Thymus (tissue), 11 donors: ENCODE measurements at regions not wholly inside any gene's neighbourhood (a gene's known extent, or its start where the extent isn't known, plus 50 kb on each side); places are given as distances from the start of the nearest gene placed in this dataset.

Experiments
- DNase-seq, 9 donors: peaks; one replicate each; pipeline ENCODE4 v3.0.0-alpha.2; 2013; ENCODE audit warnings: low spot score in 9 of 9, low read depth in 6 of 9, missing footprints in 1 of 9
- H3K27ac ChIP-seq, 2 donors: one replicate each; pipeline ENCODE4 v1.5.1; 2013; ENCODE audit warnings: control low read depth in 1 of 2, low read depth in 1 of 2, low read length in 1 of 2, mild to moderate bottlenecking in 1 of 2, moderate library complexity in 1 of 2
- H3K27me3 ChIP-seq, 2 donors: one replicate each; pipeline ENCODE4 v1.5.1; 2013; ENCODE audit warnings: low read length in 1 of 2; ENCODE audit not compliant: control insufficient read depth in 2 of 2, insufficient read depth in 1 of 2
- H3K36me3 ChIP-seq, 2 donors: one replicate each; pipeline ENCODE4 v1.5.1; 2013; ENCODE audit warnings: low read length in 1 of 2, mild to moderate bottlenecking in 1 of 2, moderate library complexity in 1 of 2; ENCODE audit not compliant: control insufficient read depth in 2 of 2, insufficient read depth in 2 of 2
- H3K4me1 ChIP-seq, 2 donors: one replicate each; pipeline ENCODE4 v1.5.1; 2013; ENCODE audit warnings: low read length in 2 of 2; ENCODE audit not compliant: control insufficient read depth in 2 of 2, insufficient read depth in 2 of 2
- H3K4me3 ChIP-seq, 2 donors: one replicate each; pipeline ENCODE4 v1.5.1; 2013; ENCODE audit warnings: low read length in 2 of 2, control low read depth in 1 of 2, mild to moderate bottlenecking in 1 of 2
- H3K9me3 ChIP-seq, 2 donors: one replicate each; pipeline ENCODE4 v1.5.1; 2013; ENCODE audit warnings: low read length in 1 of 2, mild to moderate bottlenecking in 1 of 2; ENCODE audit not compliant: control insufficient read depth in 2 of 2, insufficient read depth in 1 of 2
- WGBS: extraction: QIAGEN DNeasy Blood & Tissue Kit; methylation state at CpG from one replicate; pipeline ENCODE4 v1.1.7; 2013; 5-methylcytosine and 5-hydroxymethylcytosine counted together
- donor health status: healthy.

- 88% methylated on average over 1 of the region's 1 CpG for WGBS
- Histone ChIP-seq H3K4me1 (no peaks in the 10 kb centered on the region), H3K36me3 (no peaks in the 10 kb centered on the region), H3K27me3 (no peaks in the 10 kb centered on the region), H3K4me3 (no peak overlapping the region), H3K27ac (no peak overlapping the region), H3K9me3 (no peaks in the 10 kb centered on the region)
- DNase-seq: no peak
Observed at GRCh38 chr11:92510591-92510990, 286.0 kb downstream of the FAT3 start.

GRCh38 chr11:92511522-92512203, 287.0 kb downstream of the FAT3 start:
- WGBS: 93% methylated on average over 1 of the region's 1 CpG
- no peaks in the 10 kb centered on the region for H3K27me3 ChIP-seq

GRCh38 chr11:92512204-92512569, 287.6 kb downstream of the FAT3 start:
- Histone ChIP-seq H3K27ac (no peak overlapping the region), H3K4me1 (no peaks in the 10 kb centered on the region), H3K36me3 (no peaks in the 10 kb centered on the region), H3K4me3 (no peak overlapping the region), H3K27me3 (no peaks in the 10 kb centered on the region), H3K9me3 (no peaks in the 10 kb centered on the region)
- no peak for DNase-seq

More at GRCh38 chr11:92511522-92512203, 287.0 kb downstream of the FAT3 start:
- no peak overlapping the region for H3K27ac ChIP-seq
- H3K4me3 ChIP-seq: no peak overlapping the region
- no peak for DNase-seq
- no peaks in the 10 kb centered on the region for H3K4me1 ChIP-seq
- no peaks in the 10 kb centered on the region for H3K9me3 ChIP-seq
- H3K36me3 ChIP-seq: no peaks in the 10 kb centered on the region

- 93% methylated on average over 3 of the region's 3 CpGs for WGBS
- Histone ChIP-seq H3K4me3 (no peak overlapping the region), H3K27me3 (no peaks in the 10 kb centered on the region), H3K9me3 (no peaks in the 10 kb centered on the region), H3K36me3 (no peaks in the 10 kb centered on the region), H3K27ac (no peak overlapping the region), H3K4me1 (no peaks in the 10 kb centered on the region)
- DNase-seq: no peak
Observed at GRCh38 chr11:92523611-92524010, 299.0 kb downstream of the FAT3 start.

- WGBS: 97% methylated on average over 5 of the region's 5 CpGs
- no peaks in the 10 kb centered on the region for H3K36me3 ChIP-seq
- H3K27me3 ChIP-seq: no peaks in the 10 kb centered on the region
- no peaks in the 10 kb centered on the region for H3K9me3 ChIP-seq
- DNase-seq: no peak
- H3K4me1 ChIP-seq: no peaks in the 10 kb centered on the region
- H3K4me3 ChIP-seq: no peak overlapping the region
- no peak overlapping the region for H3K27ac ChIP-seq
Observed at GRCh38 chr11:92524542-92524941, 299.9 kb downstream of the FAT3 start.

- no peaks in the 10 kb centered on the region for H3K4me1 ChIP-seq
- H3K9me3 ChIP-seq: no peaks in the 10 kb centered on the region
- no peak overlapping the region for H3K4me3 ChIP-seq
- no peak overlapping the region for H3K27ac ChIP-seq
- no peaks in the 10 kb centered on the region for H3K36me3 ChIP-seq
- no peaks in the 10 kb centered on the region for H3K27me3 ChIP-seq
- DNase-seq: no peak
Observed at GRCh38 chr11:92527467-92527866, 302.8 kb downstream of the FAT3 start.

- Histone ChIP-seq H3K36me3 (no peaks in the 10 kb centered on the region), H3K27me3 (no peaks in the 10 kb centered on the region), H3K9me3 (no peaks in the 10 kb centered on the region), H3K27ac (no peak overlapping the region), H3K4me1 (no peaks in the 10 kb centered on the region), H3K4me3 (no peak overlapping the region)
- DNase-seq: no peak
- WGBS: 76% methylated on average over 6 of the region's 6 CpGs
Observed at GRCh38 chr11:92528001-92528400, 303.4 kb downstream of the FAT3 start.

GRCh38 chr11:92531065-92531739, 306.6 kb downstream of the FAT3 start:
- no peaks in the 10 kb centered on the region for H3K4me1 ChIP-seq
- H3K9me3 ChIP-seq: no peaks in the 10 kb centered on the region
- no peak for DNase-seq
- H3K4me3 ChIP-seq: no peak overlapping the region
- no peak overlapping the region for H3K27ac ChIP-seq
- no peaks in the 10 kb centered on the region for H3K36me3 ChIP-seq
- no peaks in the 10 kb centered on the region for H3K27me3 ChIP-seq
- 96% methylated on average over 7 of the region's 7 CpGs for WGBS

GRCh38 chr11:92533657-92534335, 309.2 kb downstream of the FAT3 start:
- no peak overlapping the region for H3K27ac ChIP-seq
- WGBS: 95% methylated on average over 3 of the region's 3 CpGs
- H3K27me3 ChIP-seq: no peaks in the 10 kb centered on the region
- no peaks in the 10 kb centered on the region for H3K36me3 ChIP-seq
- DNase-seq: no peak
- H3K4me3 ChIP-seq: no peak overlapping the region
- H3K4me1 ChIP-seq: no peaks in the 10 kb centered on the region
- H3K9me3 ChIP-seq: no peaks in the 10 kb centered on the region
